CD4-positive, alpha-beta T cell treated with Interferon alpha-2 for 1 hour (primary cell): ENCODE measurements at regions not wholly inside any gene's neighbourhood (a gene's known extent, or its start where the extent isn't known, plus 50 kb on each side); places are given as distances from the start of the nearest gene placed in this dataset.

Source experiments
- DNase-seq, 2 donors: peaks; one replicate each; pipeline ENCODE4 v3.0.0-alpha.2; 2020 to 2022

- DNase-seq = no peak
These were observed 173.6 kb downstream of the CDC5L start for GRCh38 chr6:44561060-44561623.

- DNase-seq = no peak
These were observed 174.5 kb downstream of the CDC5L start for GRCh38 chr6:44561832-44562665.

DNA sequence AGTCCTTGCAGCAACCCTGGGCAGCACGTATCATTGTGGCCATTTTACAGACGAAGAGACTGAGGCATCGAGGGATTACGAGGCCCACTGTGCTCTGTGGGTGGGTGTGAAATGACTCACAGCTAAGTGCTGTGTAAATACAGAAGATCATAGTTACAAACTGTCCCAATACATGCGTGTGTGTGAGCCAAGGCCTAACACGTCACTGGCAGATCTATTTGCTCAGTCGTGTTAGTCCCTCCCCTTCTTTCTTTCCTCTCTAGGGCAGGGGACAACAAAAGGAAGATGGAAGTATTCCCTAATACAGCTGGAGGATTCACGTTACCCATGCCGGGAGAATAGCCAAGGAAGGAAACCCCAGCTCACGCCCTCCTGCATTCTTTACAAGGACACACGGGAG is 175.9 kb downstream of the CDC5L start:
- DNase-seq = no peak

- DNase-seq = no peak
These were observed 177.5 kb downstream of the CDC5L start for GRCh38 chr6:44564906-44565524.

- DNase-seq = no peak
These were observed 179.9 kb downstream of the CDC5L start for GRCh38 chr6:44567406-44567805.

DNA sequence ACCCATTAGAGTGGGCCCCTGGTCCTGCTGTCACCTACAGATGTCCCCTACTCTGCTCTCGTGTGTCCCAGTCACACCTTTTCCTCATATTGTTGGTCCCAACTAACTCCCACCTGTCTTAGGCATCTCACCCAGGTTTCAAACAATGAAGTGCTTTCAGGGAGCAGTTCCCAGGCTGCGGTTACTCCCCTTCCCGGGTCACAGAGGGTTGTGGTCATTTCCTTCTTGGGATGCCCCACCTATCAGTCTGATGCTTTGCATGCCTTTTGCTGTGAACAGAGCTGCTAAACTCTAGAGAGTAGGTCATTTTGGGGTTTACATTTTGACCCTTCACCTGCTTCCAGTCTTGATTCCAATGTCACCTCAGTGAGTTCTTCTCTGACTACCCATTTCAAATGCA is 181.6 kb downstream of the CDC5L start:
- no peak for DNase-seq

GRCh38 chr6:44569931-44570385 is 182.5 kb downstream of the CDC5L start:
- DNase-seq = peak in 1 of 2 donors; percentile 20

DNA sequence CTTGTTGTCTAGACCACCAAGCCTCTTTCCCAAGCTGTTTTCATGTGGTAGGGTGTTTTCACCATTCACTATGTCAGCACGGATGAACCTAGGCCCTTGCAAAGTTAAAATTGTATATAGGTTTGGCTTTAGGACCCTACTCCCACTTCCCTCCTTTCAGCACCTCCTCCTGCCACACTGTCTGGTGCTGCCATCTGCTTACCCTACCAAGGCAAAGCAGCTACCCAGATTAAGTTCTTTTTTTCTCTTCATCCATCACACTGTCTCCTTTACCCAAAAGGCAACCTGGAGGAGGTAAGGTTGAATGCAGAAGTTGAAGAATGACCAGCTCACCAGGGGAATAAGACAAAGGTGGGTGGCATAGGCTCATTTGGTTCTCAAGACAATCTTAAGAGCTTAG is 184.0 kb downstream of the CDC5L start:
- no peak for DNase-seq

DNA sequence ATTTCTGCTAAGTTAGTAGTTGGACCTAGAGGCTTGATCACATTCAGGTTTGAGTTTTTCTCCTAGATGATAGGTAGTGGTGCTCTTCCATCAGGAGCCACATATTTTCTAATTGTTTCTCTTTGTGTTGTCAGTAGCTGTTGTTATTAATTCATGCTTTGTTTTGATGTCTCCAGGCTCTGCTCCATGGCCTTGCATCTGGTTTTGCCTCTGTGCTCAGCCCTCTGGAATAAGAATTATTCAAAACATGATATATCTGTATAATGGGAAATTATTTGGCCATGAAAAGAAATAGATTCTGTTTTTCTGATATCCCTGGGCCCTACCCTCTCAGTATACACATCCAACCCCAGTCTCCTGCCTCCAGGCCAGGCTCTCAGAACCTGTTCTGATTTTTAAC is 184.8 kb downstream of the CDC5L start:
- DNase-seq = no peak

- DNase-seq = no peak
These were observed 188.1 kb downstream of the CDC5L start for GRCh38 chr6:44575644-44576043.

DNA sequence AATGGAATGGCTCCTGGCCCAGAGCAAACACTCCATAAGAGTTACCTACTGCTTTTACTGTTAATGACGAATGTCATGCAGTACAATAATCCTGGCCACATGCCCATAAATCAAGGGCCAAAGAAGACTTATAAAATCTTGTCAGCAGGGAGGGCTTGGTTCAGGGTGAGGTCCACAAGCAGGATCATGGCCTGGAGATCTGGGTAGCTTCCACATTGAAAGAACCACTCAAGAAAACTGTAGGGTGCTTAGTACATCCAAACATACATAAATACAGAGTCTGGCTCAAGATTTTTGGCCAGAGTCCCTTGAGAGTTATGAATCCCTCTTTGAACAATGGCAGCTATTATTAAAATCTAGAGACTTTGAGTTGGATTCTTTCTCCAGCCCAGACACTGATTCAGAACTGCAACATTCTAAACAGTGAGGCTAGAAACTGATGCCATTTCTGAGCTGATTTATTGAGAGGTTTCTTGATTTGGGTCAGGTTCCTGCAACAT is 188.7 kb downstream of the CDC5L start:
- no peak for DNase-seq

GRCh38 chr6:44580901-44581300 is 193.4 kb downstream of the CDC5L start:
- DNase-seq = no peak

GRCh38 chr6:44582930-44583329 is 195.4 kb downstream of the CDC5L start:
- no peak for DNase-seq

- no peak for DNase-seq
These were observed 203.0 kb downstream of the CDC5L start for GRCh38 chr6:44590471-44590870.

- peak; percentile 45 to 59 for DNase-seq
These were observed 206.0 kb downstream of the CDC5L start for GRCh38 chr6:44593539-44593944.

DNA sequence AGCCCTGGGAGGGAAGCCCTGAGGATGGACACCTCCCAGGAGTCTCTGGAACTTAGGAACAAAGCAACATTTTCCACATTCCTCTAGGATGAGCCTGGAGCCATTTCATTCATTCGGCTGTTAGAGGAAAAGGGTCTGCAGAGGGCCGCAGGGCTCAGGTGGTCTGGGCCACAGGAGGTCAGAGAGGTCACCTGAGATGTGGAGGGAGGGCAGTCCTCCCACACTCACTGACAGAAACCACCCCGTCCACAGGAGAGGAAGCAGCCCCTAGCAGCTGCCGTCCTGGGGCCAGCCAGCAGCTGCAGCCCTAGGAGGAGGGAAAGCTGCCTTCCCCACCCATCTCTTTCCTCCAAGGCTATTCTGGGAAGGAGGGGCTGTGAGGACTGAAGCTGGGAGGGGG is 207.0 kb downstream of the CDC5L start:
- DNase-seq = no peak

DNA sequence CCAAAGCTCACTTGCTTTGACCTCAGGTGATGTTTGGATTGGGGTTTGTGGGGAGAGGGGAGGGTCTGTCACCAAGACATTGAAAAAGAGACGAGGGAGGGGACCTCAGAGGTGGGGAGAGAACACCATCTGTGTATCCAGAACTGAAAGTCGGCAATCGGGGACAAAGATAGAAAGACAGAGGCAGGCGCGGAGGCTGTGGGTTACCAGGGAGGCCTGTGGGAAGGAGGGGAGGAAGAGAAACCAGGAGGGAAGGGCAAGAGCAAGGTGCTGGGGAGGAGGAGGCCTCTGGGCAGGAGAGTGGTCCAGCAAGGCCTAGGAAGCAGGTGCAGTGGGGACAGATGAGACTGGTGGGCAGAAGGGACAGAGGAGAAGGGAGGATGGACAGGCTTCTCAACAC is 211.2 kb downstream of the CDC5L start:
- no peak for DNase-seq

GRCh38 chr6:44599672-44600071 is 212.2 kb downstream of the CDC5L start:
- DNase-seq = no peak

DNA sequence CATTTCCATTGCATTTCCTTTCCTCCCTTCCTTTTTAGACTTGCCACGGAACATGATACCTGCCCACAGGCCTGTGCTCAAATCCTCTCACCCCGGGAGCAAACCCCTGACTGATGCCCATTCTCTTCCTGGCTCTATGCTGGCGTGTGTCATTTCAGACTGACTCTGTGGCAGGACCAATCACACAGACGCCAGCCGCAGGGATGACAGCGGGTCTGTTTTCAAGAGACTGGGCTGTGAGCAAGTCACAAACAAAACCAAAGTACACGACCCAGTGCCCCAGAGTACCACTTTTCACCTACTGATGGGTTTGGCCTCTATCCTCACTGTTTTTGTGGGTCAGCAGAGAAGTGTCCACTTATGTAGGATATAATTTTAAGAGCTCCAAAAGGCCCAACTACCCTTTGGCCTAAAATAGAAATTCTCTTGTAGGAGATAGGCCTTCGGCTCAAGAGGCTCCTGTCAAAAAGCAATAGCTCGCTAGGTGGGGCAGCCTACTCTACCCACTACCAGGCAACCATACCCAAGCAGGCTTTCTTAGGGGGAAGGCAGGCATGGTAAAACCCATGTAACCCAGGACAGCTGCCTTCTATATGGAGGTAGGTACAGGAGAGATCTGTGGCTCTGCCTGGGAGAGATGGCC is 215.7 kb downstream of the CDC5L start:
- no peak for DNase-seq

DNA sequence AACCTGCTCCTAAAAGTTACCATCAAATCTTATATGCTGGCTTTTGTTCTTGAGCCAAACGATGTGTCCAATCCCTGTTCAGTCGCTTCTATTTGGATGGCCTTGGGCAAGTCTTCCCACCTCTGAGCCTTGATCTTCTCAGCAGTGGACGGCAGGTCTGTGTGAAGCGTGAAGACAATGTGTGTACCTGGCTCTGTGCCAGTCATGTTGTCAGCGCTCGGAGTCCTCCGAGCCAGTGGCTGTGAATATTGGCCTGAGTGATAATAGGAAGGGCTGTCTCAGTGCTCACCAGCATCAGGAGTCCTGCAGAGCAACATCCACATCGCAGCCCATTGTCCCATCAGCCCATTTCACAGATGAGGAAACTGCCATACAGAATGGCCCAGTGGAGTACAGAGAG is 219.0 kb downstream of the CDC5L start:
- DNase-seq = no peak

DNA sequence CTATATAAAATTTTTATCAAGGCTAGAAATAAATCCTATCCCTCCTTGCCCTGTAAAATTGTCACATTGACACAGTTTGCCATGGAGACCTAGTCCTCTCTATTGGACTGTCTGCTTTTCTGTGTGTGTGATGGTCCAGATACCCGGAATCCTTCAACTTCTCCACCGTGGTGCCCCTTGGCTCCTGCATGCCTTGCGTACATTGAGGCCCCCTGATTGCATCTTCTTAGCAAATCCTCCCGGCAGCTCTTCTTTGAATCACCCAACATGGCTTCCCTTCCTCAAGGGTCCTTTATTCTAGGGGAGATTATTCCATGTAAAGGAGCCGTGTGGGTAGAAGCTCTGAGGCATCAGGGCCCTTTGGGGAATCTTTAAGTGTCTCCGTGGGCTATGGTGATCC is 219.5 kb downstream of the CDC5L start:
- no peak for DNase-seq

DNA sequence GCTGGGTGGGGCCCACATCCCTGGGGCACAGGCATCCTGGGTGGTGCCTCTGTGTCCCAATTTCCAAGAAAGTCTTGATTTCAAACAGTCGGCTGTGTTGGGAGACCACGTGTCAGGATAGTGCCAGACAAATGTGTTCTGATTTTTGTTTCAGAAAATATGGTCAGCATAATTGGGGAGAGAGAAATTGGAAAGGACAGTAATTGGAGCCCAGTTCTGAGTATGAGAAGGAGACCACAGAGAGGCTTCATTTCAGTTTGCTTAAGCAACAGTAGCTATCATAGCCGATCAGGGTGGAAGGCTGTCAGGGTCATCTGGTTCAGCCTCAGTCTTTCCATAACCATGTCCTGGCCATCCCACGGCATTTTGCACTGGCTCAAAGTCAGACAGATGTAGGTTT is 220.7 kb downstream of the CDC5L start:
- no peak for DNase-seq

- DNase-seq = no peak
These were observed 221.6 kb downstream of the CDC5L start for GRCh38 chr6:44609051-44609612.
